ENCODE measurements at regions not wholly inside any gene's neighbourhood (a gene's known extent, or its start where the extent isn't known, plus 50 kb on each side); places are given as distances from the start of the nearest gene placed in this dataset.

DNA sequence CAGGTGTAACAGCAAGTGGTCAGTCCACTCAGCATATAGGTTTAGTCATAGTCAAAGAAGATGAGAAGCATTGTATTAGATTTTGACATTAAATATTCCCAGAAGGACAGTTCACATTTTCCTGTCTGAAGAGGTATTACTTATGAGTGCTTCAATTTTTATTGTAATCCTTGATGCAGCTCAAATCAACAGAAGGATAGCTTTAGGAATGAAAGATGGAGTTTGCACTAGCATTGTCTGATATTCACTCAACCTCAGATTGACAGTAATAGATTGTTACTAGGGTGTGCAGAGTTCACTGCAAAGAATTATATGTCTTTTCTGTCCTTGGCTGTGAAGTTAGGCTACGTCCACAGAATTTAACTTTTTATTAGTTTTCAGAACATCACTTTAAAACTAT is 764.3 kb upstream of the AADAT start:
- intact Hi-C loops (cut with DNase I), result no loop called here
- TF ChIP-seq, protein P1, sequence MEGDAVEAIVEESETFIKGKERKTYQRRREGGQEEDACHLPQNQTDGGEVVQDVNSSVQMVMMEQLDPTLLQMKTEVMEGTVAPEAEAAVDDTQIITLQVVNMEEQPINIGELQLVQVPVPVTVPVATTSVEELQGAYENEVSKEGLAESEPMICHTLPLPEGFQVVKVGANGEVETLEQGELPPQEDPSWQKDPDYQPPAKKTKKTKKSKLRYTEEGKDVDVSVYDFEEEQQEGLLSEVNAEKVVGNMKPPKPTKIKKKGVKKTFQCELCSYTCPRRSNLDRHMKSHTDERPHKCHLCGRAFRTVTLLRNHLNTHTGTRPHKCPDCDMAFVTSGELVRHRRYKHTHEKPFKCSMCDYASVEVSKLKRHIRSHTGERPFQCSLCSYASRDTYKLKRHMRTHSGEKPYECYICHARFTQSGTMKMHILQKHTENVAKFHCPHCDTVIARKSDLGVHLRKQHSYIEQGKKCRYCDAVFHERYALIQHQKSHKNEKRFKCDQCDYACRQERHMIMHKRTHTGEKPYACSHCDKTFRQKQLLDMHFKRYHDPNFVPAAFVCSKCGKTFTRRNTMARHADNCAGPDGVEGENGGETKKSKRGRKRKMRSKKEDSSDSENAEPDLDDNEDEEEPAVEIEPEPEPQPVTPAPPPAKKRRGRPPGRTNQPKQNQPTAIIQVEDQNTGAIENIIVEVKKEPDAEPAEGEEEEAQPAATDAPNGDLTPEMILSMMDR (IDR thresholded peaks at IDR 0.05), result no peak
- DNase-seq (no peak), ATAC-seq (no peak)
- no peaks in the 10 kb centered on the region for H3K9me3 ChIP-seq
- no peaks in the 10 kb centered on the region for H3K27me3 ChIP-seq
- H3K36me3 ChIP-seq, result no peaks in the 10 kb centered on the region
- no peak overlapping the region for H3K27ac ChIP-seq
- no peaks in the 10 kb centered on the region for H3K4me1 ChIP-seq
- H3K4me3 ChIP-seq, result no peak overlapping the region

DNA sequence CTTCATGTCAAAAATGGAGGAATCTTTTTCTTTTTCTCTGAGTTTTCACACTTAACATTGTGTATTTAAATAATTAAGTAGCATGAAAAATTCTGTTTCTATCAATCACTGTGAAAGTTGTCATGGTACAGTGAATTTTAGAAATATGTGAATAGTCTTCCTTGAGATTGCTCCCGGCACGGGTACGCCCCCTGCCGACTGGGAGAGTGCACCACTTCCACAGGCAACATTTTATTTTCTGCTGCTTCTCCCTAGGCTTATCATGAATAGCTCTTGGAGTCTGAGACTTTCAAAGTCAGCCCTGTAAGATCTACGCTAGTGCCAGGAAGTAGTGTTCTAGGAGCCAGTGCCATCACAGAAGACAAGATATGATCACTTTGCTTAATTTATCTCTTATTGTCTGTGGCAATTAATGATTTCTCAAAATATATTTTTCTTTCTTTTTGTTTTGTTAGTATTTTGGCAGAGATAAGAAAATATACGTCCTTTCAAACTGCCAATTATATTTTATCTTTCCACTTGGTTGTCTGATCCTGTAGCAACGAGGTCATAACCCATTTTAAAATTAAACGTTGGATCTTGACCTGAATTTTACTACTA is 763.8 kb upstream of the AADAT start:
- Histone ChIP-seq H3K27ac (no peak overlapping the region), H3K4me3 (no peak overlapping the region), H3K36me3 (no peaks in the 10 kb centered on the region), H3K27me3 (no peaks in the 10 kb centered on the region), H3K9me3 (no peaks in the 10 kb centered on the region), H3K4me1 (no peaks in the 10 kb centered on the region)
- ATAC-seq (peak; percentile 81), DNase-seq (peak; percentile 76)
- intact Hi-C loops (cut with DNase I), result no loop called here
- TF ChIP-seq, protein P1 (IDR thresholded peaks at IDR 0.05), result peak; percentile 65

DNA sequence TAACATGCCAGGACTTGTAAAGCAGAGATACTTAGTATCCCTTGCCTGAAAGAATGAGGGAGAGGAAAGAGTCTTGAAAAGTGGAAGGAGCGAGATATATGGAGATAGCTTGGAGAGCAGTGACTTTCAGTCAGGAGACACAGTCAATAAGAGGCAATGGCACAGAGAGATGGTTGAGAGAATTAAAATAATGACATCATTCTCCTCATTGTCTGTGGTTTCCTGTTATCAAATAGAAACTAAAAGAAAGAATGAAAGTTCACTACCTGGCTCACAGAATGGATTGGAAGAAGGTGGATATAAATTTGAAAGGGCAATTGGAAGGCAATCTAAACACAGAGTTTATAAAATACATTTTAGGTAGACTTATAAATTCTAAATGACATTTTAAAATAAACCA is 760.2 kb upstream of the AADAT start:
- no peak overlapping the region for H3K27ac ChIP-seq
- no peak for DNase-seq
- intact Hi-C loops (cut with DNase I), result no loop called here
- H3K36me3 ChIP-seq, result no peaks in the 10 kb centered on the region
- no peaks in the 10 kb centered on the region for H3K9me3 ChIP-seq
- TF ChIP-seq, protein P1 (IDR thresholded peaks at IDR 0.05), result no peak
- no peak for ATAC-seq
- H3K4me3 ChIP-seq, result no peak overlapping the region
- no peaks in the 10 kb centered on the region for H3K27me3 ChIP-seq
- no peaks in the 10 kb centered on the region for H3K4me1 ChIP-seq

DNA sequence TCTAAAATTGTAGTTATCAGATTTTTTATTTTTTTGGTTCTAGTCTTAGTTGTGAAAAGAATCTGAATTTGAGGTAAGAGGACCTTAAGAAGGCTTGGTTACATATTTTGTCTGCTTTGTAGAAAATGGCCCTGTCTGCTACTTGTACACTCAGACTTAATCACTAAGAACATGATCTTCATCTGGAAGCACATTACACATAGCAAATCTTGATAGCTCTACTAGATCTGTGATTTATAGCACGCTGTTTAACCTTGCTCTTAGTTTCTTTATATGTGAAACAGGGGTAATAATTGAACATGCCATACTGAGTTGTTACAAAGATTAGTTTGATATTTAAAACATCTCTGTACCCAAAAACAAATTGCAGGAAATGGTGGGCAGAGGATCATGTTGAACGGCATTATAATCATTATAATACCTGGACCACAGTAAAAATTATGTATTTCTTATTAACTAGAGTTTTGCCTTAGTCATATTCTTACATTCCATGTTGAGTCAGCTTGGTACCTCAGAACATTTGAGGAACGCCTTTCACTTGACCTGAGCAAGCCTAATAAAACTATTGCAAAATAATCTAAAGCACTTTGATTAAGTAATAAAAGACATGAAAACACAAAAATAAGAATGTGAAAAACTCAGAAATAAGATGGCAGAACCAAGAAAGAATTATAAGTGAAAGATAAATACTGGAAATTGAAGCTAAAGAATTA is 738.0 kb upstream of the AADAT start:
- no peak overlapping the region for H3K27ac ChIP-seq
- no peak for ATAC-seq
- intact Hi-C loops (cut with DNase I), result no loop called here
- no peak for DNase-seq
- TF ChIP-seq, protein P1 (IDR thresholded peaks at IDR 0.05), result no peak
- H3K27me3 ChIP-seq, result no peaks in the 10 kb centered on the region
- no peak overlapping the region for H3K4me3 ChIP-seq
- no peaks in the 10 kb centered on the region for H3K36me3 ChIP-seq
- H3K4me1 ChIP-seq, result no peaks in the 10 kb centered on the region
- no peaks in the 10 kb centered on the region for H3K9me3 ChIP-seq

DNA sequence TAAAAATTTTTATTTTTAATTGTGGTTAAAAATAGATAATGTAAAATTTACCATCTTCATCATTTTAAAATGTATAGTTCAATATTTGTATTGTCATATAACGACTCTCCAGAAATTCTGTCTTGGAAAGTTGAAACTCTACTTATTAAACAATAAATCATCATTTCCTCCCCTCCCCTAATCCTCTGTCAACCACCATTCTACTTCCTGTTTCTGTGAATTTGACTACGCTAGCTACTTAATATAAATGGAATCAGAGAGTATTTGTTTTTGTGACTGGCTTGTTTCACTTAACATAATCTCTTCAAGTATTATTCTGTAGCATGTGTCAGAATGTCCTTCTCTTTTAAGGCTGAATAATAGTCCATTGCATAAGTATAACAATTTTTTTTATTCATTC is 729.0 kb upstream of the AADAT start:
- DNase-seq (no peak), ATAC-seq (no peak)
- intact Hi-C loops (cut with DNase I), result no loop called here
- Histone ChIP-seq H3K36me3 (no peaks in the 10 kb centered on the region), H3K4me3 (no peak overlapping the region), H3K4me1 (no peaks in the 10 kb centered on the region), H3K27ac (no peak overlapping the region), H3K27me3 (no peaks in the 10 kb centered on the region), H3K9me3 (no peaks in the 10 kb centered on the region)
- TF ChIP-seq, protein P1 (IDR thresholded peaks at IDR 0.05), result no peak
